GM19397 (cell line): ENCODE measurements at regions not wholly inside any gene's neighbourhood (a gene's known extent, or its start where the extent isn't known, plus 50 kb on each side); places are given as distances from the start of the nearest gene placed in this dataset.

ENCODE experiments used
- ATAC-seq: cut with Tn5 transposase; IDR thresholded peaks from one replicate; pipeline ENCODE4 v1.9.1; 2021; ENCODE audit warnings: mild to moderate bottlenecking, moderate library complexity; ENCODE audit not compliant: unreplicated experiment

GRCh38 chr9:79946712-79947111, 374.9 kb downstream of the TLE4 start:
- ATAC-seq, result no peak

DNA sequence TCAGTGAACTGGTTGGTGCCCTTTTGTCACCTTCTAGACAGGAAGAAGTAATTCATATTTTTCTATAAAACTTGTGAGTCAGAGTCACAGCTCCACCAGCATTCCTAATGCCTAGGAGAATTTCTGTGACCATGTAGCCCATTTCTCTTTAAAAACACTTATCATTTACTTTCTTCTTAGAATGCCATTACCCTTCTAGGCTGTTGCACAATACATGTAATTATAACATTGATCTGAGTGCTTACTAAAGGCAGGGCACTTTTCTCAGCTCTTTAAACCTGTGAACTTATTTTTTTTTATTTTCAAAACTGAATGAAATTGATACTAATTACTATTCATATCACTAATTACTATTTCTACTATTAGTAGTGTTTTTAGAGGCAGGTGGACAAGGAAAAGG, 373.7 kb downstream of the TLE4 start:
- no peak for ATAC-seq

DNA sequence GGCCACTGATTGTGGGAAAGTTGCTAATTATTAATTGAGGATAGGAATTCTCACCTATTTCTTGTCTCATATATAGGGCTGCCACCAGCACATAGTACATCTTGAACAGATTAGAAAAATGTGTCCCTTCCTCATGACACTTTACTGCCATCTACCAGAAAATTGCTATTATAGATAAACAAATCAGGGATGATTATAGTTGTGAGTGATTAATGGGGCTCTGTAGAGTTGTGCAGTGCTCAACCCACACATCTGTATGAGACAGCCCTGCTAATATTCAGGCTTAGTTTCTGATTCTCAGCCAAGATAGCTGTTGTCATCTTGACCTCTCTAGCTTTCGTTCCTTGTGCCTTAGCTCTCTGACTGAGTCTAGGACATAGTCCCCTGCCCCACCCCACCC, 373.3 kb downstream of the TLE4 start:
- no peak for ATAC-seq

DNA sequence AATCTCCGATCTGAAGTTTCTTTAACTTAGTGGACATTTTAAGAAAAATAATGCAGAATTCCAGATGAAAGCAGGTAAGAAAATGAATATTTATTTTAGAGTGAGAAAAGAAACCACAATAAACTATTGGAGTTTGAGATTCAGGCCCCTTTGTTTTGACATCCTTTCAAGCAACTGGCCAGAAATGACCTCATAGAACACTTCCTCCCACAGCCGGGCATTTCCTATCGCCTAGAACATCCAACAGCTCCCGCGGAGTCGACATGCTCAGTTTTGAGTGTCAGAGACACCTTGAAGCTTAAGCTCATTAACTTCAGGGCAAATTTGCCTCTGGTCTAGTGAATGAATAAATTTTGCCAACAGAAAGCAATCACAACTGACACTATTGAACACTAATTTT, 369.2 kb downstream of the TLE4 start:
- ATAC-seq, result no peak

- no peak for ATAC-seq
Observed at GRCh38 chr9:79939819-79940218, 368.1 kb downstream of the TLE4 start.

GRCh38 chr9:79936336-79936735, 364.6 kb downstream of the TLE4 start:
- no peak for ATAC-seq

GRCh38 chr9:79929285-79929684, 357.5 kb downstream of the TLE4 start:
- ATAC-seq, result no peak

DNA sequence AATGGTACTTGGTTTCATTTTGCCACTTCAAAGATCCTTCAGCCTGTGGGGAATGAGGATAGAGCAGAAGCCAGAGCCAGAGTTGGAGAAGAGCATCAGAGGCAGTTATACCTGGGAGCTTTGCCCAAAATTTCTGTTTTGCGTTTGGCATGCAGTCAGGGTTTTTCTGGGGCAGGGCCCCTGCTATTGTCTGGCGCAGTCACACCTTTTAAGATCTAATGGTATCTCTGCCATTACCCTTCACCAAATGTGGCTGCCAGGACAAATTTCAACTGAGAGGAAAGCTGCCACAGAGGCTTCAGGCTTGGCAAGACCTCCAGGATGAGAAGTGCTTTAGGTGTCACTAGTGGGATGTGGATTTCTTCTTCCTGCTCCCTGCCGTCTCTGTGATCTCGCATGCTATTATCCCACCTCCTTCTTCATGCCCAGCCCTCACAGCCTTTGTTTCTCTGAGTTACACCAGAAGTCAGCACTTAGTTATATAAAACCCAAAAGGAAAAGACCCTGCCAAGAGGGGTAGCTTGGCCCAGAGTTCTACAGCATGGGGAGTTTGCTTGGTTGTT, 357.0 kb downstream of the TLE4 start:
- ATAC-seq, result no peak

GRCh38 chr9:79925326-79925725, 353.6 kb downstream of the TLE4 start:
- ATAC-seq, result no peak

DNA sequence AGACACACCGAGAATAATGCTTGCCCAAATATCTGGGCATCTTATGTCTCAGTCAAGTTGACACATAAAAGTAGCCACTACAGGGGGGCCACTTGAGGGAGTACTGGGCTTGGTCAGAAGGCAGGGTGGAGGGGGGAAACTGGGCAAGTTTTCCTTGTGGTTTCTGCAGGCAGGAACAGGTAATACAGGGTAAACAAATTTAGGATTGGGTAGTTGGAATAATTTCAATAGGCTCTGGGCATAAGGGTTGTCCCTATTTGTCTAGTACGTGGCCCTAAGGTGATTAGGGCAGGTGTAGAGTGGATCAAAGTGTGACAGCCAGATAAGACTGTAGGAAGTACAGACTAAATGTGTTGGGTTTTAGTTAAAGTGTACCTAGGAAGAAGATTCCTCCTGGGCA, 353.1 kb downstream of the TLE4 start:
- no peak for ATAC-seq

DNA sequence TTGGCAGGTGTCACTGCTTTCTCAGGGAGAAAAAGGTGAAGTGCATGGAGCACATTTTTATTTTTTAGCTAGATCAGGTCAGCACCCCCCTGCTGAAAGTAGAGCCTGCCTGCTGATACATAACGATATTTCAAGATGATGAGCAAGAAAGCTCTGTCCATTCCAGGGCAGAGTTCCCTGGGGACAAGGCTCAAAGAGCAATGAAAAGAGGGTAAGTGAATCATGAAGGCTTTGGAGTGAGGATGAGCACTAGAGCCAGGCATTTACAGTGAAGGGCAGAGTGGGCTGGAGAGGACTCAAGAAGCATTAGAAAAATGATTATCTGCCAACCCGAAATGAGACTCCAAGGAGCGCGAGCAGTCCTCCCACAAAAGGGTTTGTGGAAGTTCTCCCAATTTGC, 345.7 kb downstream of the TLE4 start:
- no peak for ATAC-seq

- ATAC-seq, result no peak
Observed at GRCh38 chr9:79913867-79914266, 342.1 kb downstream of the TLE4 start.

DNA sequence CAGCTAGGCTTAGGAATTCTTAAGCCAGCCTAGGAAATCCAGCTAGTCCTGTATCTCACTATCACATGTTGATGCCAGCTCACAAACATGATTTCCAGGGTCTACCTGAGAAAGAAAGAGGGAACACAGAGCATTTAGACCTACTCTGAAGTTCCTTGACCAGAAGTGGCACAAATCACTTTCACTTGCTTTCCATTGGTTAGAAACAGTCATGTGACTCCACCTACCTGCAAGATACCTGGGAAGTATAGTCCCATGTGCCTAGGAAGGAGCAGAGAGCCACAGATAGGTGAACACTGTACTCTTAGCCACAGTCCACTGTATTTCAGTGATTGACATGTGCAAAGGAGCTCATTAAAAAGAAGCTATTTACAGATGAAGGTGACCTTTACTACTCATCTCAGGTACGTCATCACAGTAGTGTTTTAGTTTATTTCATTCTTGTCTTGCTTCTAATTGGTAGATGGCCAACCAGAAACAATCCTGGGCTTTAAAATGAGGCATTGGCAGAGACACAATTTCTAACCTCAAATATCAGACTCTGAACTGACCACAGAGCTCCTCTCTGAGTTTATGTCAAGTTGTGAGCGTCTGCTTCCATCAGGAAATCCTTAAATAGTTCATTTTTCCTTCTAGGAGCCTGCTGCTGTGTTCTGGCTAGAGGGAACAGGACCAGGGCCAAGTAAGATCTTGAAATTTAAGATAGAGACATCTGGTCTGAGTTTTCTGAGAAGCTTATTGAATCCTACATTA, 340.7 kb downstream of the TLE4 start:
- ATAC-seq, result no peak

- no peak for ATAC-seq
Observed at GRCh38 chr9:79911724-79912123, 340.0 kb downstream of the TLE4 start.

DNA sequence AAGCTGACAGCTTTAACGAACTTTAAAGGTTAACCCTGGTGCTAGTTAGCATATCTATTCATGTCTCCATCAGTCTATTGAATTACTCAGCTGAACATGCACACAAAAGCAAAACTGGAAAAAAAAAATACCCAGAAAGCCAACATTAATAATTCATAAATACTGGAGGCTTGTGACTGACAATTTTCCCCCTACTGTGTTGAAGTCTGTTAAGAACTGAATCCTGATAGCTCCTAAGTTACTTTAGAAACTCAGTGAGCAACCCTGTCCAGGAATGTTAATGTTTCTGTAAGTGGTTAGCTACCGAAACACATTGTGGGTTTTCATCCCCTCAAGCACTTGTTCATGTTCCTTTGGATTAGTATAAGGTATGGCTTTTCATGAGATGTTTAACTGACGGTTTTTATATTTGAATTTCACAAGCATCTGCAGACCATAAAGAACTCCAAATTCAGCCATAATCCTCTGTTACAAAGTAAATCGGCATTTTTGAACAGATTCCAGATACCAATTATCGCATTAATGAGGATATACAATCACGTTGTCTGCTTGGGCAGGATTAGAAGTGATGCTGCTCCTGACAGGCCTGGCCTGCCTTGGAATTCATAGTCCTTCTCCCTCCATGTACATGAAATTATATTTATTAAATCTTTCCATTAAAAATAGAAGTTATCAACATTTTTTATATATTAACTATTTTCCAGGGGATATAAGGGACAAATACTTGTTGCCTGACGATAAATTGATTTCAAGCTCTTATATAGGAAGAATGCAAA, 331.2 kb downstream of the TLE4 start:
- ATAC-seq, result no peak

GRCh38 chr9:79900754-79901153, 329.0 kb downstream of the TLE4 start:
- ATAC-seq, result no peak

DNA sequence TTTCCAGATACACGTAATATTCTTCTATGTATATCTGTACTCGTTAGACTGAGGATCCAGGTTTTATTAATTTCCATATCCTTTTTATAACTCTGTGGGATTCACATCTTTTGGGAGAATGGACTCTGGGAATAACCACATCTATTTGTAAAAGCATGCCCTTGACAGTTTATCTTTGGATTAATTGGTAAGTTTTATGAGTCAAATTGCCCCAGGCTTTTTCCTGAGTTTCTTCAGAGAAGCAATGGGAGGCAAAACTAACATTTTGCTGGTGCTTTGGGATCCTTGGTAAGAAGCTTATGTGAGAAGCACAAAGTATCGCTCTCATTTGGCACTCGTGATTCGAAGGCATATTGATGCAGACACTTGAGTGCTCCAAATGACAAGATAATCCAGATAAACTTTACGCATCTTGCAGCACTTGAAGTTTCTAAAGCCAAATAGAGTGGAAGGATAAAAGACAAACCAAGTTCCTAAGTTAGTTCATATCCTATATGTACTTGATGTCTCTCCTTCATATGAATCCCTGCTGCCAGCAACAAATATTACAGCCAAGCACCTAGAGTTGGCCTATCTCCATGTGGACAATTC, 324.7 kb downstream of the TLE4 start:
- ATAC-seq, result no peak

GRCh38 chr9:79895232-79895631, 323.5 kb downstream of the TLE4 start:
- ATAC-seq, result no peak

DNA sequence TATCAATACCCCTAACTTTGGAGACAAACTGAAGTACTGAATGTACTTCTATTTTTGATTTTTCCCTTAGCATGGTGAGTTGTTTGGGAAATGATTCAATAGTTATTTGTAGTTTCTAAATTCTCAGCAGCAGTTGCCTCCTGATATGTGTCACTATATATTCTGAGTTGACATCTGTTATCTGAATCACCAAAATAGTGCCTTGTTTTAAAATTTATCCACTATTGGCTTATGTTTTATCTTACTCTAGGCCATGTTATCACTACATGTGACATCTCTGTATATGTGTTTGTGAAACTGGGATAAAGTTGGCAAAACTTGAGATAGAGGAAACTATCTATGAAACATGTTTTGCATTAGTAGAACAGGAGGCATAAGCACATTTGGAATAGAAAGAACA, 317.6 kb downstream of the TLE4 start:
- ATAC-seq, result no peak

- ATAC-seq, result no peak
Observed at GRCh38 chr9:79885093-79885857, 313.5 kb downstream of the TLE4 start.

DNA sequence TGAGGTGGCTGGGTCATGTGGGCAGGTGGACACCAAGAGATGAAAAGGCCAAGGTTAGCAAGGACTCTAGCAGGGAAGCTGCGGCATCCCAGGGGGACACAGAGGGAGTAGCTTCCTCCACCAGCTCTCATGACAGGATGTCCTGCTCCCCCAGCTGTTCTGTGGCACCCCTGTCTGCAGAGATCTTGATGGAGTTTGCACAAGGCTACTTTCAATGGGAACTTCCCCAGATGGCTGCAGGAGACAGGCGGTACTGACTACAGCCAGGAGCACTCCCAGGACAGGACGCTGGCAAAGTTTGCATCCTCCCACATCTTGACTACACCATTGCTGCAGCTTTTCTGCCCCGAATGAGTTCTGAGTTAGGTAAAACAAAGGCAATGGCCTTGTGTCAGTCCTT, 312.8 kb downstream of the TLE4 start:
- no peak for ATAC-seq
